ENCODE measurements at regions not wholly inside any gene's neighbourhood (a gene's known extent, or its start where the extent isn't known, plus 50 kb on each side); places are given as distances from the start of the nearest gene placed in this dataset.

DNA sequence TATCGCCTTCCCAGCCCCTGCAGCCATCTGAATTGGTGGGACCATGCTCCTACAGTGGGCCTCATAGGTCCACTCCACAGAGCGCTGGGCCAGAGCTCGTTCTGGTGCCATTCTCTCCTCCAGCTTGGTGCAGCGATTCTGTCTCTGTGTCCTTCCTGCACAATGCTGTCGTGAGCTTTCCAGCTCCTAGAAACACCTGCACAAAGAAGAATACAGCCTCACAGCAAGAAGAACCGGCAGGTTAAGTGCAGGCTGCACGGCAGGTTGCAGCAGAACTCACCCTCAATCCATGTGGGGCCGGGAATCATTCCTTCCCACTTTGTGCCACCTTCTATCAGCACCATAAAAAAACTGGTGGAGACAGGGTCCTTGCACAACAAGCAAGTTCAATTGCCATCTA is 101.2 kb upstream of the ENPP6 start:
- no peaks in the 10 kb centered on the region for H3K27me3 ChIP-seq (ENCODE audit: control insufficient read depth in 3 of 3, insufficient read depth in 3 of 3, low read length in 2 of 3)
- no peaks in the 10 kb centered on the region for H3K36me3 ChIP-seq (ENCODE audit: control insufficient read depth in 4 of 4, insufficient read depth in 4 of 4, low read length in 4 of 4)
- H3K9ac ChIP-seq (ENCODE audit: insufficient read depth in 1 of 2, low read length in 2 of 2): no peak overlapping the region
- peaks cover 0 to 3% (median 0%) of the 10 kb centered on the region in 5 donors for H3K4me1 ChIP-seq (ENCODE audit: control insufficient read depth in 5 of 5, insufficient read depth in 5 of 5, low read length in 5 of 5)
- H3K4me3 ChIP-seq: no peak overlapping the region
- no peaks in the 10 kb centered on the region for H3K9me3 ChIP-seq (ENCODE audit: control insufficient read depth in 4 of 4, insufficient read depth in 3 of 4, low read length in 3 of 4)
- TF ChIP-seq, protein P1, sequence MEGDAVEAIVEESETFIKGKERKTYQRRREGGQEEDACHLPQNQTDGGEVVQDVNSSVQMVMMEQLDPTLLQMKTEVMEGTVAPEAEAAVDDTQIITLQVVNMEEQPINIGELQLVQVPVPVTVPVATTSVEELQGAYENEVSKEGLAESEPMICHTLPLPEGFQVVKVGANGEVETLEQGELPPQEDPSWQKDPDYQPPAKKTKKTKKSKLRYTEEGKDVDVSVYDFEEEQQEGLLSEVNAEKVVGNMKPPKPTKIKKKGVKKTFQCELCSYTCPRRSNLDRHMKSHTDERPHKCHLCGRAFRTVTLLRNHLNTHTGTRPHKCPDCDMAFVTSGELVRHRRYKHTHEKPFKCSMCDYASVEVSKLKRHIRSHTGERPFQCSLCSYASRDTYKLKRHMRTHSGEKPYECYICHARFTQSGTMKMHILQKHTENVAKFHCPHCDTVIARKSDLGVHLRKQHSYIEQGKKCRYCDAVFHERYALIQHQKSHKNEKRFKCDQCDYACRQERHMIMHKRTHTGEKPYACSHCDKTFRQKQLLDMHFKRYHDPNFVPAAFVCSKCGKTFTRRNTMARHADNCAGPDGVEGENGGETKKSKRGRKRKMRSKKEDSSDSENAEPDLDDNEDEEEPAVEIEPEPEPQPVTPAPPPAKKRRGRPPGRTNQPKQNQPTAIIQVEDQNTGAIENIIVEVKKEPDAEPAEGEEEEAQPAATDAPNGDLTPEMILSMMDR (IDR thresholded peaks at IDR 0.05; ENCODE audit: control extremely low read depth, extremely low read depth): no peak
- 95 to 96% methylated on average over 8 of the region's 8 CpGs for WGBS, 2 donors
- DNase-seq (no peak), ATAC-seq (ENCODE audit: insufficient read depth, low FRiP score) (no peak)
- H3K27ac ChIP-seq (ENCODE audit: low read depth in 1 of 2, low read length in 1 of 2): no peak overlapping the region

DNA sequence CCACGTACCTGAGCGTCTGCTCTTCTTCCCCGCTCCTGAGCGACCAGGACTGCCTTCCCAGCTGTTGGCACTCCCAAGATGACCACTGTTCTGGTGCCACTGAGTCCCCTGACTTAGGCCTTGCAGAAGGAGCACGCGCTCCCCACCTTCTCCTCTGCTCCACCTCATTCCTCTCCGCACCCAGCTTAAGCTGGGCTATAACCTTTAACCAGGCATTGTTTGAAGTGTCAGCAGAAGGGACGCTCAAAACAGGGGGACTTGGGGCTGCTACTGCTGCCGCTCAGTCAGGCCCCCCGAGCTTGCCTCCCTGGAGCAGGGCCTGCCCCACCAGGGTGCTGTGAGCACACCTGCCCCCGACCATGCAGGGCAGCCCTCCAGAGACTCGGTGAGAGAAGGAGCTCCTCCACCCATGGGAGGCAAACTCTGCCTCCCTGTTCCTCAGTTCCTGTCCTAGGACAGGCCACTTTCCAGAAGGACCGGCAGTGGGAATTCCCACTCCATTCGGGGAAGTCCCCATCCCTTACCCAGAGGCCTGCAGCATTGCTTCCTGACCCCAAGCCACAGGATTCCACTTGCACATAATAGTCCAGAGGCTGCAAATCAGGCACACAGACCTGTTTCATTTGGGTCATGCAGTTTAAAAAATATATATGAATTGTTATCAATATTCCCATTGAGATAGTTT is 99.7 kb upstream of the ENPP6 start:
- Histone ChIP-seq H3K27ac (ENCODE audit: low read depth in 1 of 2, low read length in 1 of 2) (no peak overlapping the region), H3K27me3 (ENCODE audit: control insufficient read depth in 3 of 3, insufficient read depth in 3 of 3, low read length in 2 of 3) (no peaks in the 10 kb centered on the region), H3K4me1 (ENCODE audit: control insufficient read depth in 5 of 5, insufficient read depth in 5 of 5, low read length in 5 of 5) (peaks cover 0 to 3% (median 0%) of the 10 kb centered on the region in 5 donors), H3K9me3 (ENCODE audit: control insufficient read depth in 4 of 4, insufficient read depth in 3 of 4, low read length in 3 of 4) (no peaks in the 10 kb centered on the region), H3K36me3 (ENCODE audit: control insufficient read depth in 4 of 4, insufficient read depth in 4 of 4, low read length in 4 of 4) (no peaks in the 10 kb centered on the region), H3K4me3 (no peak overlapping the region), H3K9ac (ENCODE audit: insufficient read depth in 1 of 2, low read length in 2 of 2) (no peak overlapping the region)
- DNase-seq: no peak
- WGBS, 2 donors: 81 to 82% methylated on average over 14 of the region's 14 CpGs
- TF ChIP-seq, protein P1 (IDR thresholded peaks at IDR 0.05; ENCODE audit: control extremely low read depth, extremely low read depth): no peak
- no peak for ATAC-seq (ENCODE audit: insufficient read depth, low FRiP score)

DNA sequence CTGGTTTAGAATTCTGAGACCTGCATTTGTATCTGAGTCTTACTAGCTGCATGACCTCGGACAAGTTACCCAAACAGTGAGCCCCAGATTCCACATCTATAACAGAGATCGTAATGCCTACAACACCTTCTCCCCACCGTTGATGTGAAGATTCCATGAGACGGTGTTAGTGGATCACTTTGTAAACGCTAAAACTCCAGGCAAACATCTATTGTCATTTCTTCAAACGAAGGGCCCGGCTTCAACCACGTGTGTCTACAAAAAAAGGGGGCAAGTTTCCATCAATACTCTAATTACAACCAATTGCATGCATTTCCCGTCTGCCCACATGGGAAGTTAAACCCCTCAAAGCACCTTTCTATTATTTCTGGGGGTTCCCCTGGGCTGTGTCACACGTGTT is 99.1 kb upstream of the ENPP6 start:
- no peak for DNase-seq
- Histone ChIP-seq H3K4me3 (no peak overlapping the region), H3K9me3 (ENCODE audit: control insufficient read depth in 4 of 4, insufficient read depth in 3 of 4, low read length in 3 of 4) (no peaks in the 10 kb centered on the region), H3K9ac (ENCODE audit: insufficient read depth in 1 of 2, low read length in 2 of 2) (no peak overlapping the region), H3K4me1 (ENCODE audit: control insufficient read depth in 5 of 5, insufficient read depth in 5 of 5, low read length in 5 of 5) (peaks cover 0 to 3% (median 0%) of the 10 kb centered on the region in 5 donors), H3K36me3 (ENCODE audit: control insufficient read depth in 4 of 4, insufficient read depth in 4 of 4, low read length in 4 of 4) (no peaks in the 10 kb centered on the region), H3K27me3 (ENCODE audit: control insufficient read depth in 3 of 3, insufficient read depth in 3 of 3, low read length in 2 of 3) (no peaks in the 10 kb centered on the region), H3K27ac (ENCODE audit: low read depth in 1 of 2, low read length in 1 of 2) (no peak overlapping the region)
- WGBS, 2 donors: 90 to 94% methylated on average over 10 of the region's 10 CpGs
- no peak for ATAC-seq (ENCODE audit: insufficient read depth, low FRiP score)
- TF ChIP-seq, protein P1 (IDR thresholded peaks at IDR 0.05; ENCODE audit: control extremely low read depth, extremely low read depth): no peak
